ENCODE measurements at regions not wholly inside any gene's neighbourhood (a gene's known extent, or its start where the extent isn't known, plus 50 kb on each side); places are given as distances from the start of the nearest gene placed in this dataset.

DNA sequence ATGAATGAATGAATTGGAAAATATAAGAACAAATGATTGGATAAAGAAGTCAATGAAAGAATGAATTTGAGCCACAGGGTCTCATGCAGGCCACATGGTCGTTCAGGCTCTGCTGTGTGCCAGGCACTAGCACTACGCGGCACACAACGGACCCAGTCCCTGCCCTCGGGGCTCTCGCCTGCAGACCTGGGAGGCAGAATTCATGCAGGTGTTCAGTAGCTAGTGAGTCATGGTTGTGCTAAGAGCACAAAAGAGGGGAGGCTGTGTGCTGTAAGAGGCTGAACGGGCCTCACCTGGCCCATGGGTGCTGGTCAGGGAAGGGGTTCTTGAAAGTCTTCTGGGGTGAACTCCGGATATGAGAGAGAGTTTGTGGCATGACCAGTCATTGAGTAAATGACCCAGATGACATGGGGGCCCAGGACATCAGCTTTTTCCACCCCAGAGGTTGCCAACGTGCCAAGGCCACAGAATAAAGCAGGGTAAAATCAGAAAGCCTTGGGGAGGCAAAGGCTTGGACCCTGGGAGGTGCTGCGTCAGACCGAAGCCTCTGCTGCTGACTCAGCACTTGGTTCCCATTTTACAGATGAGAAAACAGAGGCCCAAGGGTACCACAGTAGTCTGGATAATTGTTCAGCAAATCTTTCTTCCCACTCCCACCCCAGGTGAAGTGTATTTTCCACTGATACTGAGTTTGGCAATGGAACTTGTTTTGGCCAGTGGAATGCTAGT lies 264.3 kb upstream of the MVB12B start:
- no peak for TF ChIP-seq EZH2 (IDR thresholded peaks at IDR 0.05; ENCODE audit: borderline replicate concordance, low read depth, low read length, poor library complexity, severe bottlenecking)
- TF ChIP-seq, protein P1, sequence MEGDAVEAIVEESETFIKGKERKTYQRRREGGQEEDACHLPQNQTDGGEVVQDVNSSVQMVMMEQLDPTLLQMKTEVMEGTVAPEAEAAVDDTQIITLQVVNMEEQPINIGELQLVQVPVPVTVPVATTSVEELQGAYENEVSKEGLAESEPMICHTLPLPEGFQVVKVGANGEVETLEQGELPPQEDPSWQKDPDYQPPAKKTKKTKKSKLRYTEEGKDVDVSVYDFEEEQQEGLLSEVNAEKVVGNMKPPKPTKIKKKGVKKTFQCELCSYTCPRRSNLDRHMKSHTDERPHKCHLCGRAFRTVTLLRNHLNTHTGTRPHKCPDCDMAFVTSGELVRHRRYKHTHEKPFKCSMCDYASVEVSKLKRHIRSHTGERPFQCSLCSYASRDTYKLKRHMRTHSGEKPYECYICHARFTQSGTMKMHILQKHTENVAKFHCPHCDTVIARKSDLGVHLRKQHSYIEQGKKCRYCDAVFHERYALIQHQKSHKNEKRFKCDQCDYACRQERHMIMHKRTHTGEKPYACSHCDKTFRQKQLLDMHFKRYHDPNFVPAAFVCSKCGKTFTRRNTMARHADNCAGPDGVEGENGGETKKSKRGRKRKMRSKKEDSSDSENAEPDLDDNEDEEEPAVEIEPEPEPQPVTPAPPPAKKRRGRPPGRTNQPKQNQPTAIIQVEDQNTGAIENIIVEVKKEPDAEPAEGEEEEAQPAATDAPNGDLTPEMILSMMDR (conservative IDR thresholded peaks at IDR 0.05; ENCODE audit: low read depth, low read length) = no peak
- Histone ChIP-seq H3K4me1 (ENCODE audit: insufficient read depth, low read length, poor library complexity, severe bottlenecking) (peaks cover 12% of the 10 kb centered on the region), H3K27ac (ENCODE audit: low read depth, low read length, poor library complexity, severe bottlenecking) (no peak overlapping the region), H3K36me3 (ENCODE audit: insufficient read depth, low read length, poor library complexity, severe bottlenecking) (no peaks in the 10 kb centered on the region), H3K27me3 (replicated peaks; ENCODE audit: insufficient read depth, low read depth, low read length, poor library complexity) (peaks cover 53% of the 10 kb centered on the region), H3K4me3 (ENCODE audit: low read depth, low read length, poor library complexity, severe bottlenecking) (no peak overlapping the region), H3K9me3 (ENCODE audit: low read depth, low read length, poor library complexity, severe bottlenecking) (no peaks in the 10 kb centered on the region)
- POLR2A ChIA-PET (ENCODE audit: low non-redundant PET) = no interaction called here
- intact Hi-C loops (cut with micrococcal nuclease; ENCODE audit: unreplicated experiment) = no loop called here
- CTCF ChIA-PET = no interaction called here
- no peak for DNase-seq (ENCODE audit: low spot score)
- BruUV-seq (replicated peaks) = no TSS peak

DNA sequence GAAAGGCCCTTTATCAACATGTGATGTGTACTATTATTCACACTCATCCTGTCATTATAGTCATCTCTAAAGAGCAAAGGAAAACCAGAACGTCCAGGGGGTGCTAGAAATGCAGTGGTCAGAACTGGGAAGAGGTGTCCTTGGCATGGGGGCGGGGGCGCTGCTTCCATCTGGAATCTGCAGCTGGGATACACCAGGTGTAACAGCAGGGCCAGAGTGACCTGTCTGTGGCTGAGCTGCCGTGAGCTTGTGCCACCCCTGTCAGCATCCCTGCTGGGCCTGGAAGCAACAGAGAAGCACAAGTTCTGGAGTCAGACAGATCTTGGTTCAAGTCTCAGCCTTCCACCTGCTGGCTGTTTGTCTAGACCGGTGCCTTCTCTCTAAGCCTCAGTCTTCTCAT lies 263.3 kb upstream of the MVB12B start:
- H3K27me3 ChIP-seq (replicated peaks; ENCODE audit: insufficient read depth, low read depth, low read length, poor library complexity) = peaks cover 47% of the 10 kb centered on the region
- no peaks in the 10 kb centered on the region for H3K9me3 ChIP-seq (ENCODE audit: low read depth, low read length, poor library complexity, severe bottlenecking)
- BruUV-seq (replicated peaks) = no TSS peak
- no peak overlapping the region for H3K4me3 ChIP-seq (ENCODE audit: low read depth, low read length, poor library complexity, severe bottlenecking)
- DNase-seq (ENCODE audit: low spot score) = no peak
- intact Hi-C loops (cut with micrococcal nuclease; ENCODE audit: unreplicated experiment) = no loop called here
- peaks cover 3% of the 10 kb centered on the region for H3K4me1 ChIP-seq (ENCODE audit: insufficient read depth, low read length, poor library complexity, severe bottlenecking)
- ChIA-PET CTCF (no interaction called here), POLR2A (ENCODE audit: low non-redundant PET) (no interaction called here)
- TF ChIP-seq, protein P1 (conservative IDR thresholded peaks at IDR 0.05; ENCODE audit: low read depth, low read length) = no peak
- TF ChIP-seq EZH2 (IDR thresholded peaks at IDR 0.05; ENCODE audit: borderline replicate concordance, low read depth, low read length, poor library complexity, severe bottlenecking) = no peak
- H3K27ac ChIP-seq (ENCODE audit: low read depth, low read length, poor library complexity, severe bottlenecking) = no peak overlapping the region
- H3K36me3 ChIP-seq (ENCODE audit: insufficient read depth, low read length, poor library complexity, severe bottlenecking) = no peaks in the 10 kb centered on the region

DNA sequence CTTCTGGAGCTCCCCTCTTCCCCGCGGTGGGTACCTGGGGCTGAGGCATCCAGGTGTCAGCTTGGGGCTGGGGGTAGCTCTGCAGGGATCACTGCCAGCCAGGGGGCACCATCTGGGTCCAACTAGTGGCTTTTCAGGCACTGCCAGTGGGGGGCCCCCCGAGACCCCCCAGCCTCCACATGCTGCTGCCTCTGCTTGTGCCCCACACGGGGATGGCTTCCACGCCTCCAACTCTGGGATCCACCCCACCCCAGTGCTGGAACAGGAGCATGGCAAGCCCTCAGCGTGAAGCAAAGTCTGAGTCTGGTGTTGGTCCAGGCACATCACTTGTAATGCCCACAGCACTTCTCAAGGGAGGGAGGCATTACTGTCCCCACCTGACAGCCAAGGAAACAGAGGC lies 260.5 kb upstream of the MVB12B start:
- no peak for TF ChIP-seq EZH2 (IDR thresholded peaks at IDR 0.05; ENCODE audit: borderline replicate concordance, low read depth, low read length, poor library complexity, severe bottlenecking)
- TF ChIP-seq, protein P1 (conservative IDR thresholded peaks at IDR 0.05; ENCODE audit: low read depth, low read length) = no peak
- no peaks in the 10 kb centered on the region for H3K4me1 ChIP-seq (ENCODE audit: insufficient read depth, low read length, poor library complexity, severe bottlenecking)
- H3K27ac ChIP-seq (ENCODE audit: low read depth, low read length, poor library complexity, severe bottlenecking) = no peak overlapping the region
- ChIA-PET POLR2A (ENCODE audit: low non-redundant PET) (no interaction called here), CTCF (no interaction called here)
- no peak for DNase-seq (ENCODE audit: low spot score)
- no TSS peak for BruUV-seq (replicated peaks)
- H3K27me3 ChIP-seq (replicated peaks; ENCODE audit: insufficient read depth, low read depth, low read length, poor library complexity) = peaks cover 39% of the 10 kb centered on the region
- H3K36me3 ChIP-seq (ENCODE audit: insufficient read depth, low read length, poor library complexity, severe bottlenecking) = no peaks in the 10 kb centered on the region
- H3K9me3 ChIP-seq (ENCODE audit: low read depth, low read length, poor library complexity, severe bottlenecking) = no peaks in the 10 kb centered on the region
- intact Hi-C loops (cut with micrococcal nuclease; ENCODE audit: unreplicated experiment) = no loop called here
- no peak overlapping the region for H3K4me3 ChIP-seq (ENCODE audit: low read depth, low read length, poor library complexity, severe bottlenecking)
